ENCODE measurements at regions not wholly inside any gene's neighbourhood (a gene's known extent, or its start where the extent isn't known, plus 50 kb on each side); places are given as distances from the start of the nearest gene placed in this dataset.

DNA sequence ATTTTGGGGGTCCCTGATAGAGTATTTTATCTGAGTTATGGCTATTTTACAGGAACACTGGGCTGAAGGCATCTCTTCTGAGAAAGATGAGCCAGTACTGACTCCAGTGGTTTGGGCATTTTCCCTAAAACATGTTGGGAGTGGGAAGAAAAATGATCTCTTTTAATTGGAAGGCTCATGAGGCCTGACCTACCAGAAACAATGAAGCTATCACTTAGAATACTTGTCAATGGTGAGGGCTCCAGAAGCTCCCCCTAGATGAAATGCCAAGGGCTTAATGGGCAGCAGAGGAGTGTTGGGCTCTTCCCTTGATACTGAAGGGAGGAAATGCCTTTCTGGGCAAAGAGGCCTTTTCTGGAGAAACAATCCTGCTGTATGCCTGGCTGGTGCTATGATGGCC lies 63.5 kb upstream of the BDNF start:
- ATAC-seq = no peak

DNA sequence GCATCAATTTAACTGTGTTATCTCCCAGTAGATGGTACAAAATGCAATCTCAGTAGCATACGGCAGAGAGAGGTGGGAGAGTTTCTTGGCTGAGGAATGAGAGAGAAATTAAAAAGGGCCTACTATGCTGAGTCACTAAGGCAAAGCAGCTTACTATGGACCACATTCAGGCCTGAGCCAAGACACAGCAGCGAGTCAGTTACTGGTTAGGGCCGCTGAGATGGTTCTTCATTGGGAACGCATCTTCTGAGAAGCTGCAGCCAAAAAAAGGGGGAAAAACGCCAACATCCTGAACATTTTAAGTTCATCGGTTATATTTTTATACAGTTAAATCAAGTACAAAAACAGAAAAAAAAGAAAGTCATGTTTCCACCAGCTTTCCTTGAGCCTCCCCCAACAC lies 61.1 kb upstream of the BDNF start:
- ATAC-seq = no peak

DNA sequence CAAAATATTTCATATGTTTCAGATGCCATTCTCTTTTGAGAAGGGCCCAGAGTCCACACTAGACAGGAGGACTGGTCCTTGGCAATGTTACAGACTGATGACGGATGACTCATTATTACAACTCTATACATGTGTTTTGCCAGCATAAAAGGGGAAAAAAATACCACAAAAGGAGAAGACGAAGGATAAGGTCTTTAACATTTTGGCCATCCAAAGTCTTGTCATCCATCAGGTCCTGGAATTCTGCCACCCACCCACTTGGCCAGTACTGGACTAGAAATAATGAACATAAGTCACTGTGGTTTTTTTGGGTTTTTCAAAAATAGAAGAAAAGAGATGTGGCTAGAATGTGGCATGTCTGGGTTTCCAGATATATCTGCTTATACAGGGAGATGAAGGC lies 57.7 kb upstream of the BDNF start:
- ATAC-seq = no peak

DNA sequence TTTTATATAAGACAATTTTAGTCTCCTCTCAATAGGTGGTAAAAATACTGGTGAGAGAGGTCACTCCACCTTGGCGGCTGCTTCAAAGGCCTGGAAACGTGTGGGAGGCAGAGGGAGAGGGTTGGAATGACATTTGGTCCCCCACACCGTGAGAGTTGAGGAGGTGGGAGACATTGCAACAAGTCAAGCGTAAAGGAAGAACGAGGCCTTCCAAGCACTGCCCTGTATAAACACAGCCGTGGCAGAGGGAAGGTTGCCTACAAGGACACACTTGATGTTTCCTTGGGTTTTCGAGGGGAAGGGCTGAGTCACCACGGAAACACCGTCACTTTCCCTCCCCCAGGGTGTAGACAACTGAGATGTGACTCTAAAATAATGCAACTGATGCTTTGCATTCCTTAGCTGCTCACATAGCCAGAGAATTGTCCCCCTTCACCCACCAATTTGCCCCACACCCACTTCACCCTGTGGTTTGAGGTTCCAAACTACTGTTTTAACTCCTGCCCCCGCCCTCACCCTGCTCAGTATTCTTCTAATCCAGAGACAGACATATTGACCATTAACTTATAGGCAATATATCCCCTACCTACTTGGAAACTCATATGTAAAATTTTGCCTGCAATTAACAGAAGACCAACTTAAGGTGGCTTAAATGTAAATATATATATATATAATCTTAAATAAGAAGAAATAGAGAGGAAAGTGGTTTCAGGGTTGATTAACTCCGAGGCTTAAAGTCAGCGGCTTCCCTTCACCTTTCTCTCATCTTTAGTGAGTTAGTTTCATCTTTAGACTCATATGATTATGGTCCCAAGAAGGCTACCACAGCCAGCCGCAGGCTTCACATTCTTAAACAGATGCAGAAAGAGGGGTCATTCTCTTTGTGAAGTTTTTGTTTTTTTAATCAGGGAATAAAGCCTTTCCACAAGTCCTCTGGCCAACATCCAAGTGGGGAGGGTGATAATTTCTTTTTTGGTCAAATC lies 54.1 kb upstream of the BDNF start:
- no peak for ATAC-seq

All from esophagus mucosa (tissue), 1 donor.